Nephron progenitor cell (in vitro differentiated cells): ENCODE measurements at regions not wholly inside any gene's neighbourhood (a gene's known extent, or its start where the extent isn't known, plus 50 kb on each side); places are given as distances from the start of the nearest gene placed in this dataset.

Experiments used
- DNase-seq: peaks from one replicate; pipeline ENCODE4 v3.0.0; 2021
- H3K27ac Mint-ChIP-seq: 2 replicates; pipeline ENCODE4 v1.8.0; 2021; ENCODE audit warnings: mild to moderate bottlenecking, moderate library complexity, mixed read lengths
- H3K27me3 Mint-ChIP-seq: 2 replicates; pipeline ENCODE4 v1.8.0; 2021; ENCODE audit warnings: mild to moderate bottlenecking, low read depth, mixed read lengths; ENCODE audit not compliant: poor library complexity
- H3K36me3 Mint-ChIP-seq: 2 replicates; pipeline ENCODE4 v1.8.0; 2021; ENCODE audit warnings: low read depth, mixed read lengths
- H3K4me1 Mint-ChIP-seq: 2 replicates; pipeline ENCODE4 v1.8.0; 2021; ENCODE audit warnings: mixed read lengths
- H3K4me3 Mint-ChIP-seq: 2 replicates; pipeline ENCODE4 v1.8.0; 2021; ENCODE audit warnings: mild to moderate bottlenecking, moderate library complexity, mixed read lengths
- H3K9me3 Mint-ChIP-seq: 2 replicates; pipeline ENCODE4 v1.8.0; 2021; ENCODE audit warnings: mild to moderate bottlenecking, moderate library complexity, mixed read lengths
- CTCF ChIP-seq: fragments of 200-600 bp; sonication (generic); IDR thresholded peaks from 2 replicates; pipeline ENCODE4 v1.5.0; 2021; ENCODE audit warnings: antibody characterized with exemption

- no peaks in the 10 kb centered on the region for H3K36me3 Mint-ChIP-seq
- TF ChIP-seq CTCF: no peak
- H3K27ac Mint-ChIP-seq: no peak overlapping the region
- H3K4me1 Mint-ChIP-seq: no peaks in the 10 kb centered on the region
- peaks cover 4% of the 10 kb centered on the region for H3K9me3 Mint-ChIP-seq
- no peak overlapping the region for H3K4me3 Mint-ChIP-seq
- peaks cover 6% of the 10 kb centered on the region for H3K27me3 Mint-ChIP-seq
- DNase-seq: no peak
Observed at GRCh38 chr2:228654707-228655106, 473.2 kb upstream of the SPHKAP start.

- no peak for TF ChIP-seq CTCF
- H3K4me3 Mint-ChIP-seq: no peak overlapping the region
- H3K27ac Mint-ChIP-seq: no peak overlapping the region
- no peak for DNase-seq
- H3K27me3 Mint-ChIP-seq: peaks cover 6% of the 10 kb centered on the region
- H3K36me3 Mint-ChIP-seq: no peaks in the 10 kb centered on the region
- H3K9me3 Mint-ChIP-seq: peaks cover 4% of the 10 kb centered on the region
- H3K4me1 Mint-ChIP-seq: no peaks in the 10 kb centered on the region
Observed at GRCh38 chr2:228653884-228654283, 472.4 kb upstream of the SPHKAP start.

- Mint-ChIP-seq H3K4me1 (no peaks in the 10 kb centered on the region), H3K27ac (no peak overlapping the region), H3K9me3 (peaks cover 4% of the 10 kb centered on the region), H3K36me3 (no peaks in the 10 kb centered on the region), H3K4me3 (no peak overlapping the region), H3K27me3 (peaks cover 6% of the 10 kb centered on the region)
- no peak for DNase-seq
- TF ChIP-seq CTCF: no peak
Observed at GRCh38 chr2:228652366-228652765, 470.9 kb upstream of the SPHKAP start.

- peaks cover 6% of the 10 kb centered on the region for H3K27me3 Mint-ChIP-seq
- H3K4me3 Mint-ChIP-seq: no peak overlapping the region
- no peak for TF ChIP-seq CTCF
- DNase-seq: no peak
- no peaks in the 10 kb centered on the region for H3K36me3 Mint-ChIP-seq
- H3K27ac Mint-ChIP-seq: no peak overlapping the region
- no peaks in the 10 kb centered on the region for H3K4me1 Mint-ChIP-seq
- peaks cover 4% of the 10 kb centered on the region for H3K9me3 Mint-ChIP-seq
Observed at GRCh38 chr2:228649876-228650275, 468.4 kb upstream of the SPHKAP start.

- no peak for TF ChIP-seq CTCF
- Mint-ChIP-seq H3K36me3 (no peaks in the 10 kb centered on the region), H3K4me3 (no peak overlapping the region), H3K9me3 (peaks cover 4% of the 10 kb centered on the region), H3K27me3 (peaks cover 6% of the 10 kb centered on the region), H3K4me1 (no peaks in the 10 kb centered on the region), H3K27ac (no peak overlapping the region)
- DNase-seq: no peak
Observed at GRCh38 chr2:228649447-228649846, 468.0 kb upstream of the SPHKAP start.

GRCh38 chr2:228648541-228648940, 467.1 kb upstream of the SPHKAP start:
- DNase-seq: no peak
- Mint-ChIP-seq H3K27me3 (peaks cover 6% of the 10 kb centered on the region), H3K4me1 (no peaks in the 10 kb centered on the region), H3K27ac (no peak overlapping the region), H3K4me3 (no peak overlapping the region), H3K36me3 (no peaks in the 10 kb centered on the region), H3K9me3 (peaks cover 4% of the 10 kb centered on the region)
- no peak for TF ChIP-seq CTCF
